ENCODE measurements at regions not wholly inside any gene's neighbourhood (a gene's known extent, or its start where the extent isn't known, plus 50 kb on each side); places are given as distances from the start of the nearest gene placed in this dataset.
"Not testable (repeated sequence)": the region's sequence is repeated elsewhere in the genome, so short reads cannot be mapped to it uniquely, and the experiment has no call there.

GRCh38 chrX:147468600-147468999, 443.1 kb upstream of the FMR1 start:
- DNase-seq (ENCODE audit: low spot score) = no peak

- peak; percentile 20 for DNase-seq (ENCODE audit: low spot score)
These were observed 435.7 kb upstream of the FMR1 start for GRCh38 chrX:147476008-147476407.

DNA sequence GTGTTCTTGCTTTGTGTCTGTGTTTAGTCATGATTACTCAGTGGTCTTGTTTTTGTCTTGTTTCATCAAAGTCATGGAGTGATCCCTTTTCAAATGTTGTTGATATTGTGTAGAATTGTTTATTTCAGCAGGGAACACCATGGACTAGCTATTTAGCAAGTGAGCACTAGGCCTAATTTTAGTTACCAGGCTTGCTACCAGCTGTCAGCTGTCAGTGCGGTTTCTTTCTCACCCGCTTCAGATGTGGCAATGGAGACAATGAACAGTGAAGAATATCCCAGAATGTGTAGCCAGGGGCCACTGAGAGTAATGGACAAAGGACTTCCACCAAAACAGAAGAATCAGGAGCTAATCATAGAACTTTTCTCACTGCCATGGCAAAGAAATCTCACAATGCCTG, 432.8 kb upstream of the FMR1 start:
- no peak for DNase-seq (ENCODE audit: low spot score)

DNA sequence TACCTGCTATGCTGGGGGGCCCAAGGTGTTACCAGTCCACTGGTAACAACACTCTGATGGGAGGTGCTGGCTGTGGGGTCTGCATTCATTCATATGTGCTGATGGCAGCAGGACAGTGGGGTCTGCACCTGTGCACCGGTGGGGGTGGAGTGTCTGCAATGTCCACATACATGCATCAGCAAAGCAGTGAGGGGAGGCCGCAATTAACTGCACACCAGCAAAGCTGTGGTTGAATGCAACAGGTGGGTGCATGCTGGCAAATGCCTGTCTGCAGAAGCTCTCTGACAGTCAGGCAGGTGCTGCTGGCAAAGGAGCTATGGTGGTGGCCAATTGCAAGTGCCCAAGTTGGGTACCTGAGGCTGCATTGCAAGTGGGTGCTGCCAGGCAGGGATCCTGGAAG, 426.5 kb upstream of the FMR1 start:
- no peak for DNase-seq (ENCODE audit: low spot score)

DNA sequence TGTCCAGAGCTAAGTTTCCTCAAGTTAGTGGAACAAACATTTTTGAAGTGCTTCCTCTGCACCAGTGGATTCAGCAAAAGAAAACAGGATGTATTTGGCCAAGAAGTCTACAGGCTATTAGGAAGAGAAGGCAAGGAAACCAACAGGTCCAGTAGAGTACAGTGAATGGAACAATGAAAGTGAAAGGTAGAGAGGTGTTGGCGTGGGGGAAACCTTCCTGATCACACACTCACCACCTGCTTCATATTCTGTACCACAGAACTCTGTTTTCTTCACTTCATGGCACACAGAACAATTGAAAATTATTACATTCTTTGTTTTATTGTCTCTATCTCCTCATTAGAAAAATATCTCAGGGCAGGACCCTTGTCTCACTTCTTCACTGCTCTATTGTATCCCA, 417.4 kb upstream of the FMR1 start:
- no peak for DNase-seq (ENCODE audit: low spot score)

DNA sequence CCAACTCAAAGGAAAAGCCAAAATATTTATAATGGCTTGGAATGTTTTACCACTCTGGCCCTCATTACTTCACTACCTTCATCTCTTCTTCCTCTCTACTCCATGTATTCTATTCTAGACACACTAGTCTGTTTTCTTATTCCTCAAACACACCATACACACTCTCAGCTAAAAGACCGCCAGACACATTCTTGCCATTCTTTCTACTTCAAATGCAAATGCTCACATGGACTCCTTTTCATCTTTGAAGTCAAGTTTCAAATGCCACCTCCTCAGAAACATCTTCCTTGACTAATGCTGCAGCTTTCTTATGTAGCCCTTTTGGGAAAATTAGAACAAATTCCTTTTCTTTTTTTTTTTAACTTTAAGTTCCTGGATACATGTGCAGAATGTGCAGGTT, 412.9 kb upstream of the FMR1 start:
- no peak for DNase-seq (ENCODE audit: low spot score)

- no peak for DNase-seq (ENCODE audit: low spot score)
These were observed 388.7 kb upstream of the FMR1 start for GRCh38 chrX:147522981-147523380.

DNA sequence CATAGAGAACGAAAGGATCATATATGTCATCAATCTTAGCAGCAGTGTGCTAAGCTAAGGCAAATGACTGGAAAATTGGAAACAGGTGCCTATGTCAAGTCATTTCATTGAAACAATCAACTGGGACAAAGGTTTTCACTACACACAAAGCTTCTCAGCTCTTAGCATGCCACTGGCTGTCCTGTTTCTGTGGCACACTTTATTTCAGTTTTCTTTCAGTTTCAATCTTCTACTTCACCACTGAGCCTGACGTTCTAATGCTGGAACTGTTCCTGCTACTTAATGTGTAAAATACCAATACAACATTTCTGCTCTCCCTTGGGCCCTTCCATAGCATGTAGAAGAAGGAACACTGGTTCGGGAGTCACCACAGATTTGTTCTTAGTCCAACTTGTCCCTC, 378.3 kb upstream of the FMR1 start:
- no peak for DNase-seq (ENCODE audit: low spot score)

GRCh38 chrX:147537172-147537571, 374.5 kb upstream of the FMR1 start:
- no peak for DNase-seq (ENCODE audit: low spot score)

- not testable (repeated sequence) for DNase-seq (ENCODE audit: low spot score)
These were observed 363.7 kb upstream of the FMR1 start for GRCh38 chrX:147548023-147548422.

- DNase-seq (ENCODE audit: low spot score) = peak; percentile 21
These were observed 361.5 kb upstream of the FMR1 start for GRCh38 chrX:147550217-147550616.

DNA sequence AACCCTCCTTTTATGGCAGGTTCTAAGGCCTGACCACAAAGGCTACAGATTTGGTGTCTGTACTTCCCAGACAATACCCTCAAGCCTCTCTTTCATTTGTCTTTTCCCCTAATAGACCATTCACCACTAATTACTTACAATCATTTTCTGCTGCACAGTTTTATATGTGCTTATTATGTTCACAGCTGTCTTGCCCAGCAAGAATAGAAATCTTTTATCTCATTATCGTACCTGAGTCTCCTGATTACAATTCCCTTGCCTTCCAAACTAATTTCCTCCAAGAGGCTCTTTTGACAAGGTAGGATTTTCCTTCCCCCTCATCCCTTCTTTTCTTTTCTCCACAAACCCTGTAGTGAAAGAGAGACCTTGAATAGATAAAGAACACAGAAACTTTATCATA, 352.5 kb upstream of the FMR1 start:
- no peak for DNase-seq (ENCODE audit: low spot score)

DNA sequence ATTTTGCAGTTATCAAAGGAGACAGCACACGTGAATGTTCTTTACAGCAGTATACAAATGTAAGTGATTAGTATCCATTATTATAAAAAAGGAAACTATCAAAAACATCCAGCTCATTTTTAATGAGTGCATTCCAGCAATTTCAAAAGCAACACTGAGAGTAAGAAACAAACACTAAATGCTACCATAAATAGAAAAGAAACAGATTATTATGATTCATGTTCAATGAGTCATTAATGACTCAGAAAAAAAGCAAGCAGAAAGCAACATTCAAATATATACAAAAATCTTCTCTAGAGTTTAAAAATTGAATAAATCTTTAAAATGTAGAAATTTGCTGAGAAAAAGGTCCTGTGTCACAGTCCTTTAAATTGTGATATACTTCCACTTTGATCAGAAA, 346.5 kb upstream of the FMR1 start:
- peak; percentile 33 for DNase-seq (ENCODE audit: low spot score)

GRCh38 chrX:147570483-147570882, 341.2 kb upstream of the FMR1 start:
- DNase-seq (ENCODE audit: low spot score) = no peak

DNA sequence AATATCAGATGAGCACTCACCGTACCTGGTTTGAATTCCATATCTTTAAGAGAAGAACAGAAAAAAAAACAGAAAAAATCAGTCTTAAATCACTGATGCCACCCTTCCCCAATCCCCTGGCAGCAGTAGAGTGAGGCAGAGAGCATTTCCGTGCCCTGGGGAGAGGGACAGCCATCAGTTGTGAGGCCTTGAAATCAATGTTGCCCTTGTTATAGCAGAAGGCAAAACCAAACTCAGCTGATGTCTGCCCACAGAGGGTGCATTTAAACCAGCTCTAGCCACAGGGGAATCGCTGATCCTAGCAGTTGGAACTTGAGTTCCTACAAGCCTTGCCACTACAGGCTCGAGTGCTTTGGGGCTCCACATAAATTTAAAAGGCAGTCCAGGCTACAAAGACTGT, 338.5 kb upstream of the FMR1 start:
- DNase-seq (ENCODE audit: low spot score) = no peak

DNA sequence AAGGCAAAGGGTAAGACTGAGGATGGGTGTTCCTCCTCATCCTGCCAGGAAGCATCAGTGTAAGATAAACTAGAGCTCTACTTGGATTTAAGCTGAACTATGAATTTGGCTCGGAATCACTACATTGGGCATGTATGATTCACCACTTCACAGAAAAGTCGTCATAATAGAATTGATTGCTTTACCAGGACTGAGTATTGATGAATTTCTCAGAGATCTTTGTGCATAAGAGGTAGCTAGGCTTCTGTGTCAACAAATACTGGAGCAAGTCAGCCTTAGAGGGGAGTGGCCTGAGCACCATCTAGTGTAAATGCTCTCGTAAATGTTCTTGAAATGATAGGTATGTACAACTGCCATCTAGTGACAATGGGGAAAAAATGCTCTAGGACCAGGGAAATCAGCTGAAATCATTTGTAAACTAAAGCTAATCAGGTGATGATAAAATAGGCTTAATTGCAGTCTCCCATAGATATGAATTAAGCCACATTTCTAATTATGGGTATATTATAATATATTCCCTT, 309.5 kb upstream of the FMR1 start:
- peak; percentile 23 for DNase-seq (ENCODE audit: low spot score)

DNA sequence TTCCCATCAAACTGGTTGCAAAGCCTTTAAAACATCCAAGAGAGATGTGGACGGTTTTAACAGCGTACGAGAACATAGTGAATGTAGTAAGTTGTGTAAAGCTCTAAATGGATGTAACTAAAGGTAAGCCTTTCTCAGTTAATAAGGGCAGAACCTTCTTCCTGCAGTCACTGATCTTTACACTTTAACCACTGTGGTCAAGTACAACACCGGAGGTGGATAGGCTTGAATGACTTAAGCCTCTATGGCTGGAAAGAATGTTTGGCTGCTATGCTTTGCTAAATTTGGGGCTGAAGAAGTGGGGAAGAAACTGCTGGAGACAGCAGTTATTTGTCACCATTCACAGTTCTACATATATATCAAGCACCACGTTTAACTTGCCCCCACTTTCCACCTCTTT, 285.1 kb upstream of the FMR1 start:
- no peak for DNase-seq (ENCODE audit: low spot score)

GRCh38 chrX:147635186-147635585, 276.5 kb upstream of the FMR1 start:
- DNase-seq (ENCODE audit: low spot score) = no peak

DNA sequence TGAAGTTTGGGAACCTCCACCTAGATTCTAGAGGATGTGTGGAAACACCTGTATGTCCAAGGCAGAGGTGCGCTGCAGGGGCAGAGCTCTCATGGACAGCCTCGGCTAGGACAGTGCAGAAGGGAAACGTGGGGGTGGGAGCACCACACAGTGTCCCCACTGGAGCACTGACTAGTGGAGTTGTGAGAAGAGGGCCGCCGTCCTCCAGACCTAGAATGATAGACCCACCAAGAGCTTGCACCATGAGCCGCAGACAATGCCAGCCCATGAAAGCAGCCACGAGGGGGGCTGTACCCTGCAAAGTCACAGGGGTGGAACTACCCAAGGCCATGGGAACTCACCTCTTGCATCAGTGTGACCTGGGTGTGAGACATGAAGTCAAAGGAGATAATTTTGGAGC, 274.5 kb upstream of the FMR1 start:
- no peak for DNase-seq (ENCODE audit: low spot score)

DNA sequence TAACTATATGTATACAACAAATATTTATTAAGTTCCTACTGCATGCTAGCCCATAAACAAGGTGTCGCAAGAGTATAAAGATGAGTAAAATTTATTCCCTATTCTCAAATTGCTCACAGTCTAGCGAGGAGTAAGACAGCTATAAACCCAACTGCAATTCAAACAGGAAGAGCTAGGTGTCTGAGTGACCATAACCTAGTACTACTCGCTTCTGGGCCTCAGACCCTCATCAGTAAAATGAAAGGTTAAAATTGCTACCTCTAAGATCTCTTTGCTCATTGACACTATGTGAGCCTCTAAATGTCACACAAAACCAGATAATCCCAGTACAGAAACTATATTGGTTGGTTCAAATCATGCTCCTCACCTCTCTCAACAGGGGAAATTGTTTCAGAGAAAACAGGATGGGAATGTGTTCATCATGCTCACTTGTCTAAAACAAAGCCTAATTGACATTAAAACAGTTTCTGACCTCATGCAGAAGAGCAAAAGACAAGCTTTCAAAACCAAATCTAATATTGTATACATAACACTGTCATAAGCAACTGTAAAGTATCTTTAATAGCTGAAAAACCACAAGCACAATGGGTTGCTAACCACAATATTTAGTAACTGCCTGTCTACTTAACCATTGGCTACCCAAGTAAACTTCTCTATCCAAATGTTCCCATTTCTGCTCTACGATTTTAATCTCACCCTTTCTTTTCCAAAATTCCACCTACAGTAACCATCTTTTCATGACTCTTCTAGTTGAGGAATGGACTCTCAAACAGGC, 264.6 kb upstream of the FMR1 start:
- DNase-seq (ENCODE audit: low spot score) = no peak

- DNase-seq (ENCODE audit: low spot score) = no peak
These were observed 235.9 kb upstream of the FMR1 start for GRCh38 chrX:147675819-147676218.

- no peak for DNase-seq (ENCODE audit: low spot score)
These were observed 232.2 kb upstream of the FMR1 start for GRCh38 chrX:147679356-147680005.

- DNase-seq (ENCODE audit: low spot score) = no peak
These were observed 231.5 kb upstream of the FMR1 start for GRCh38 chrX:147680251-147680650.
